ENCODE measurements at regions not wholly inside any gene's neighbourhood (a gene's known extent, or its start where the extent isn't known, plus 50 kb on each side); places are given as distances from the start of the nearest gene placed in this dataset.

DNA sequence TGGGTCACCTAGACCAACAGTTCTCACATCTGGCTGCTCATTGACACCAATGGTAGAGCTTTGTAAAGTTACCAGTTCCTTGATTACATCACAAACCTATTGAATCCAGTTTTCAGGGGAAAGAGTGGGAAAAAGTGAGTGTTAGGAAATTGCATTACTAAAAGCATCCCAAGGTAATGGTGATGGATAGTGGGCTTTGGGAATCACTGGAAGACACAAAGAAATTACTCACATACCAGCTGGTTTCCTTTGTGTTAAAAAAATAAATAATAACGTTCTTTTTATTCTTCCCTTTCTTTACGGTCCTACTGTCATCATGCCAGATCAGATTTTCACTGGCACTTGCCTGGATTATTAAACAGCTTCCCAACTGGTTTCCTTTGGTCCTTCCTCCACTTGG lies 370.7 kb downstream of the RFPL4B start:
- Mint-ChIP-seq H3K27me3 (no peaks in the 10 kb centered on the region), H3K9me3 (peaks cover 0 to 6% (median 6%) of the 10 kb centered on the region in 3 donors), H3K4me3 (no peak overlapping the region), H3K36me3 (no peaks in the 10 kb centered on the region), H3K27ac (no peak overlapping the region), H3K4me1 (no peaks in the 10 kb centered on the region)
- Histone ChIP-seq H3K4me3 (ENCODE audit: control insufficient read depth in 1 of 2, extremely low read depth in 1 of 2, low read length in 1 of 2) (no peak overlapping the region), H3K9me3 (no peaks in the 10 kb centered on the region), H3K4me1 (ENCODE audit: control insufficient read depth in 1 of 2, extremely low read depth in 1 of 2, insufficient read depth in 2 of 2, low read length in 2 of 2) (no peaks in the 10 kb centered on the region), H3K27ac (ENCODE audit: low read length) (no peak overlapping the region), H3K36me3 (ENCODE audit: control insufficient read depth in 2 of 2, extremely low read depth in 1 of 2, insufficient read depth in 1 of 2, low read length in 1 of 2) (no peaks in the 10 kb centered on the region), H3K27me3 (replicated peaks in 1 of 2; ENCODE audit: control insufficient read depth in 2 of 2, extremely low read depth in 1 of 2, insufficient read depth in 2 of 2, low read length in 1 of 2) (no peaks in the 10 kb centered on the region)
- ChIA-PET POLR2A (no interaction called here), CTCF (no interaction called here)
- ATAC-seq (replicated peaks in 1 of 4) (no peak), DNase-seq (no peak)
- WGBS (ENCODE audit: insufficient coverage), result 100% methylated on average over 1 of the region's 2 CpGs

DNA sequence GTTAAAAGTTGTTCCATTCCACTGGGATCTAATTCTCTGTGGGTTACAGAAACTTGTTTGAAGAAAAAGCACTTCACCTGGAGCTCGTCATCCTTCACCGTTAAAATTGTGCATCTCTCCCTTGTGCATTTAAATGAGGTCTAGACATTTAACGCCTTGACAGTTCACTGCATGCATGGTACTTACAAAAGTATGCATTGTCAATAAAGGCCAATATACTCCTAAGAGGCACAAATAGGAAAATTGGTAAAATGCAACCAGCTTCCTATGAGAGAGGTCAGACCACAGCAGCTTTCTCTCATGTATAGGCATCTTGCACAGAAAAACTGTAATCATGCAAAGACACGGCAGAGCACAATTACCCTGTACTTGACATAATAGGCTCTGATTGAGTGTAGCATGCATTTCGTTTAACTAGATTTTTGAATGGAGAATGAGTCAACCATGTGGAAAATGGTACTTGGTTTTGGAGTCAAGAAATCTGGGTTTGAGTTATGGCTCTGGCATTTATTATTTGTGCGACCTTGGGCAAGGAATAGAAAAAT lies 378.5 kb downstream of the RFPL4B start:
- H3K36me3 ChIP-seq (ENCODE audit: control insufficient read depth in 2 of 2, extremely low read depth in 1 of 2, insufficient read depth in 1 of 2, low read length in 1 of 2), result no peaks in the 10 kb centered on the region
- no peaks in the 10 kb centered on the region for H3K4me1 Mint-ChIP-seq
- H3K4me3 Mint-ChIP-seq, result no peak overlapping the region
- ChIA-PET CTCF (no interaction called here), POLR2A (interaction anchor here in 1 of 2 donors (0.6 kb wide), 1 partner anchor 42 kb away, joined by 3 read pairs; no protein-coding TSS in a partner anchor)
- H3K27ac Mint-ChIP-seq, result no peak overlapping the region
- H3K4me1 ChIP-seq (ENCODE audit: control insufficient read depth in 1 of 2, extremely low read depth in 1 of 2, insufficient read depth in 2 of 2, low read length in 2 of 2), result no peaks in the 10 kb centered on the region
- DNase-seq (no peak), ATAC-seq (replicated peaks in 1 of 4) (no peak)
- peaks cover 4 to 16% (median 13%) of the 10 kb centered on the region in 3 donors for H3K9me3 Mint-ChIP-seq
- H3K27ac ChIP-seq (ENCODE audit: low read length), result no peak overlapping the region
- H3K4me3 ChIP-seq (ENCODE audit: control insufficient read depth in 1 of 2, extremely low read depth in 1 of 2, low read length in 1 of 2), result no peak overlapping the region
- H3K9me3 ChIP-seq, result no peaks in the 10 kb centered on the region
- H3K27me3 Mint-ChIP-seq, result no peaks in the 10 kb centered on the region
- 100% methylated on average over 1 of the region's 6 CpGs for WGBS (ENCODE audit: insufficient coverage)
- no peaks in the 10 kb centered on the region for H3K27me3 ChIP-seq (replicated peaks in 1 of 2; ENCODE audit: control insufficient read depth in 2 of 2, extremely low read depth in 1 of 2, insufficient read depth in 2 of 2, low read length in 1 of 2)
- H3K36me3 Mint-ChIP-seq, result no peaks in the 10 kb centered on the region

GRCh38 chr6:112735129-112735528 lies 388.0 kb downstream of the RFPL4B start:
- Histone ChIP-seq H3K9me3 (no peaks in the 10 kb centered on the region), H3K4me1 (ENCODE audit: control insufficient read depth in 1 of 2, extremely low read depth in 1 of 2, insufficient read depth in 2 of 2, low read length in 2 of 2) (no peaks in the 10 kb centered on the region), H3K27me3 (replicated peaks in 1 of 2; ENCODE audit: control insufficient read depth in 2 of 2, extremely low read depth in 1 of 2, insufficient read depth in 2 of 2, low read length in 1 of 2) (no peaks in the 10 kb centered on the region), H3K36me3 (ENCODE audit: control insufficient read depth in 2 of 2, extremely low read depth in 1 of 2, insufficient read depth in 1 of 2, low read length in 1 of 2) (no peaks in the 10 kb centered on the region), H3K4me3 (ENCODE audit: control insufficient read depth in 1 of 2, extremely low read depth in 1 of 2, low read length in 1 of 2) (no peak overlapping the region), H3K27ac (ENCODE audit: low read length) (no peak overlapping the region)
- no CpG with 5 or more reads among the region's 1 CpG for WGBS (ENCODE audit: insufficient coverage)
- DNase-seq (no peak), ATAC-seq (replicated peaks in 1 of 4) (no peak)
- H3K4me1 Mint-ChIP-seq, result no peaks in the 10 kb centered on the region
- CTCF ChIA-PET, result no interaction called here
- H3K36me3 Mint-ChIP-seq, result no peaks in the 10 kb centered on the region
- no peak overlapping the region for H3K27ac Mint-ChIP-seq
- no peaks in the 10 kb centered on the region for H3K27me3 Mint-ChIP-seq
- H3K9me3 Mint-ChIP-seq, result peaks cover 0 to 11% (median 2%) of the 10 kb centered on the region in 3 donors
- H3K4me3 Mint-ChIP-seq, result no peak overlapping the region
- POLR2A ChIA-PET, result no interaction called here

DNA sequence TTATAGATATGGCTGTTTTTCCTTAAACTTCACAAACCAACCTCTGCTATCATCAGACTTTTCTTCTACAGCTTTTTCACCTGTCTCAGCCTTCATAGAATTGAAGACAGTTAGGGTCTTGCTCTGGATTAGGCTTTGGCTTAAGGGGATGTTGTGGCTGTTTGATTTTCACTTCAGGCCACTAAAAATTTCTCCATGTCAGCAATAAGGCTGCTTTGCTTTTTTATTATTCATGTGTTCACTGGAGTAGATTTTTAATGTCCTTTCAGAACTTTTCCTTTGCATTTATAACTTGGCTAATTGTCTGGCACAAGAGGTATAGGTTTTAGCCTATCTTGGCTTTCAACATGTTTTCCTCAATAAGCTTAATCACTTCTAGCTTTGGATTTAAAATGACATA lies 392.6 kb downstream of the RFPL4B start:
- no peaks in the 10 kb centered on the region for H3K27me3 ChIP-seq (replicated peaks in 1 of 2; ENCODE audit: control insufficient read depth in 2 of 2, extremely low read depth in 1 of 2, insufficient read depth in 2 of 2, low read length in 1 of 2)
- Mint-ChIP-seq H3K36me3 (no peaks in the 10 kb centered on the region), H3K4me3 (no peak overlapping the region), H3K4me1 (no peaks in the 10 kb centered on the region), H3K27ac (no peak overlapping the region), H3K9me3 (peaks cover 0 to 7% (median 5%) of the 10 kb centered on the region in 3 donors), H3K27me3 (no peaks in the 10 kb centered on the region)
- no peak overlapping the region for H3K4me3 ChIP-seq (ENCODE audit: control insufficient read depth in 1 of 2, extremely low read depth in 1 of 2, low read length in 1 of 2)
- no peaks in the 10 kb centered on the region for H3K9me3 ChIP-seq
- no peak overlapping the region for H3K27ac ChIP-seq (ENCODE audit: low read length)
- ATAC-seq (replicated peaks in 1 of 4) (no peak), DNase-seq (no peak)
- POLR2A ChIA-PET, result no interaction called here
- no peaks in the 10 kb centered on the region for H3K36me3 ChIP-seq (ENCODE audit: control insufficient read depth in 2 of 2, extremely low read depth in 1 of 2, insufficient read depth in 1 of 2, low read length in 1 of 2)
- H3K4me1 ChIP-seq (ENCODE audit: control insufficient read depth in 1 of 2, extremely low read depth in 1 of 2, insufficient read depth in 2 of 2, low read length in 2 of 2), result no peaks in the 10 kb centered on the region
- CTCF ChIA-PET, result no interaction called here

- ATAC-seq (replicated peaks in 1 of 4) (no peak), DNase-seq (no peak)
- Histone ChIP-seq H3K9me3 (no peaks in the 10 kb centered on the region), H3K4me1 (ENCODE audit: control insufficient read depth in 1 of 2, extremely low read depth in 1 of 2, insufficient read depth in 2 of 2, low read length in 2 of 2) (no peaks in the 10 kb centered on the region), H3K36me3 (ENCODE audit: control insufficient read depth in 2 of 2, extremely low read depth in 1 of 2, insufficient read depth in 1 of 2, low read length in 1 of 2) (no peaks in the 10 kb centered on the region), H3K27me3 (replicated peaks in 1 of 2; ENCODE audit: control insufficient read depth in 2 of 2, extremely low read depth in 1 of 2, insufficient read depth in 2 of 2, low read length in 1 of 2) (no peaks in the 10 kb centered on the region), H3K27ac (ENCODE audit: low read length) (no peak overlapping the region), H3K4me3 (ENCODE audit: control insufficient read depth in 1 of 2, extremely low read depth in 1 of 2, low read length in 1 of 2) (no peak overlapping the region)
- H3K27me3 Mint-ChIP-seq, result no peaks in the 10 kb centered on the region
- H3K36me3 Mint-ChIP-seq, result no peaks in the 10 kb centered on the region
- no peak overlapping the region for H3K4me3 Mint-ChIP-seq
- H3K4me1 Mint-ChIP-seq, result no peaks in the 10 kb centered on the region
- no CpG with 5 or more reads among the region's 1 CpG for WGBS (ENCODE audit: insufficient coverage)
- H3K9me3 Mint-ChIP-seq, result peaks cover 0 to 5% (median 5%) of the 10 kb centered on the region in 3 donors
- CTCF ChIA-PET, result no interaction called here
- H3K27ac Mint-ChIP-seq, result no peak overlapping the region
- POLR2A ChIA-PET, result no interaction called here
Observed at GRCh38 chr6:112743323-112743722, 396.2 kb downstream of the RFPL4B start.

- H3K36me3 ChIP-seq (ENCODE audit: control insufficient read depth in 2 of 2, extremely low read depth in 1 of 2, insufficient read depth in 1 of 2, low read length in 1 of 2), result no peaks in the 10 kb centered on the region
- H3K9me3 ChIP-seq, result no peaks in the 10 kb centered on the region
- no peaks in the 10 kb centered on the region for H3K36me3 Mint-ChIP-seq
- POLR2A ChIA-PET, result no interaction called here
- no peak for ATAC-seq (replicated peaks in 1 of 4)
- no peaks in the 10 kb centered on the region for H3K27me3 ChIP-seq (replicated peaks in 1 of 2; ENCODE audit: control insufficient read depth in 2 of 2, extremely low read depth in 1 of 2, insufficient read depth in 2 of 2, low read length in 1 of 2)
- H3K4me3 Mint-ChIP-seq, result no peak overlapping the region
- no peak overlapping the region for H3K4me3 ChIP-seq (ENCODE audit: control insufficient read depth in 1 of 2, extremely low read depth in 1 of 2, low read length in 1 of 2)
- H3K27ac ChIP-seq (ENCODE audit: low read length), result no peak overlapping the region
- no peak for DNase-seq
- H3K4me1 ChIP-seq (ENCODE audit: control insufficient read depth in 1 of 2, extremely low read depth in 1 of 2, insufficient read depth in 2 of 2, low read length in 2 of 2), result no peaks in the 10 kb centered on the region
- no peaks in the 10 kb centered on the region for H3K4me1 Mint-ChIP-seq
- CTCF ChIA-PET, result no interaction called here
- H3K27me3 Mint-ChIP-seq, result no peaks in the 10 kb centered on the region
- H3K9me3 Mint-ChIP-seq, result peaks cover 0 to 5% (median 4%) of the 10 kb centered on the region in 3 donors
- no CpG with 5 or more reads among the region's 4 CpGs for WGBS (ENCODE audit: insufficient coverage)
- H3K27ac Mint-ChIP-seq, result no peak overlapping the region
Observed at GRCh38 chr6:112744827-112745226, 397.7 kb downstream of the RFPL4B start.

GRCh38 chr6:112745765-112746164 lies 398.6 kb downstream of the RFPL4B start:
- no peaks in the 10 kb centered on the region for H3K36me3 Mint-ChIP-seq
- no peak overlapping the region for H3K4me3 Mint-ChIP-seq
- POLR2A ChIA-PET, result interaction anchor here in 1 of 2 donors (0.5 kb wide), 1 partner anchor 1115 kb away, joined by 3 read pairs; no protein-coding TSS in a partner anchor
- Histone ChIP-seq H3K4me1 (ENCODE audit: control insufficient read depth in 1 of 2, extremely low read depth in 1 of 2, insufficient read depth in 2 of 2, low read length in 2 of 2) (no peaks in the 10 kb centered on the region), H3K36me3 (ENCODE audit: control insufficient read depth in 2 of 2, extremely low read depth in 1 of 2, insufficient read depth in 1 of 2, low read length in 1 of 2) (no peaks in the 10 kb centered on the region), H3K9me3 (no peaks in the 10 kb centered on the region), H3K27ac (ENCODE audit: low read length) (no peak overlapping the region), H3K4me3 (ENCODE audit: control insufficient read depth in 1 of 2, extremely low read depth in 1 of 2, low read length in 1 of 2) (no peak overlapping the region), H3K27me3 (replicated peaks in 1 of 2; ENCODE audit: control insufficient read depth in 2 of 2, extremely low read depth in 1 of 2, insufficient read depth in 2 of 2, low read length in 1 of 2) (no peaks in the 10 kb centered on the region)
- DNase-seq (no peak), ATAC-seq (replicated peaks in 1 of 4) (no peak)
- no peak overlapping the region for H3K27ac Mint-ChIP-seq
- H3K9me3 Mint-ChIP-seq, result peaks cover 0 to 5% (median 0%) of the 10 kb centered on the region in 3 donors
- no peaks in the 10 kb centered on the region for H3K27me3 Mint-ChIP-seq
- no CpG with 5 or more reads among the region's 1 CpG for WGBS (ENCODE audit: insufficient coverage)
- CTCF ChIA-PET, result no interaction called here
- no peaks in the 10 kb centered on the region for H3K4me1 Mint-ChIP-seq
